ENCODE measurements at regions not wholly inside any gene's neighbourhood (a gene's known extent, or its start where the extent isn't known, plus 50 kb on each side); places are given as distances from the start of the nearest gene placed in this dataset.
A peak's percentile ranks its signal among the peaks of the same experiment; 100 is the strongest.

DNA sequence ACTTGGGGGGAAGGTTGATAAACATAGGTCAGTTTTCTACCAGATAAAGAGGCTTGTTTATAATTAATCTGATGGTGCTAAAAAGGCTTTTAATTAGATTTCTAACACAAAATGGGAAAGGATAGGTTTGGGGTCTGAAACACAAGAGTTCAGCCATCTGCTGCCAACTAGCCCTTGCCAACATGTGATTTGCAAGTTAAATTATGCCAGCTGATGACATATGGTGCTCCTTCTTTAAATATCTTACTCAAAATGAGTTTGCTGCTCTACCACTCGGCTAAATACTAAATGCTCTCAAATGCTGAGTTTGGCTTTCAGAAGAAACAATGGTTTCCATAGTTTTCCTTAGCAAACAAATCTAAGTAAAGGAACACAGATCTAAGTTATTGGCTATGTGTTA lies 557.8 kb upstream of the CCDC54 start:
- peaks cover 8% of the 10 kb centered on the region for H3K9me3 Mint-ChIP-seq (ENCODE audit: unreplicated experiment)
- H3K4me3 Mint-ChIP-seq (ENCODE audit: unreplicated experiment) = peak overlapping the region; percentile 52
- H3K4me1 Mint-ChIP-seq (ENCODE audit: low read depth, unreplicated experiment) = peaks cover 27% of the 10 kb centered on the region
- no peaks in the 10 kb centered on the region for H3K36me3 Mint-ChIP-seq (ENCODE audit: unreplicated experiment)
- TF ChIP-seq CTCF (IDR thresholded peaks at IDR 0.05; ENCODE audit: partially characterized antibody, unreplicated experiment) = no peak
- peaks cover 5% of the 10 kb centered on the region for H3K27me3 Mint-ChIP-seq (ENCODE audit: unreplicated experiment)
- no peak for DNase-seq
- H3K27ac Mint-ChIP-seq (ENCODE audit: unreplicated experiment) = peak overlapping the region; percentile 87

- H3K4me3 Mint-ChIP-seq (ENCODE audit: unreplicated experiment) = no peak overlapping the region
- no peak for TF ChIP-seq CTCF (IDR thresholded peaks at IDR 0.05; ENCODE audit: partially characterized antibody, unreplicated experiment)
- H3K36me3 Mint-ChIP-seq (ENCODE audit: unreplicated experiment) = no peaks in the 10 kb centered on the region
- peaks cover 33% of the 10 kb centered on the region for H3K4me1 Mint-ChIP-seq (ENCODE audit: low read depth, unreplicated experiment)
- peaks cover 8% of the 10 kb centered on the region for H3K9me3 Mint-ChIP-seq (ENCODE audit: unreplicated experiment)
- H3K27ac Mint-ChIP-seq (ENCODE audit: unreplicated experiment) = peak overlapping the region; percentile 67
- peak; percentile 31 for DNase-seq
- peaks cover 5% of the 10 kb centered on the region for H3K27me3 Mint-ChIP-seq (ENCODE audit: unreplicated experiment)
These were observed 556.4 kb upstream of the CCDC54 start for GRCh38 chr3:106820726-106821362.

GRCh38 chr3:106821801-106822200 lies 555.4 kb upstream of the CCDC54 start:
- Mint-ChIP-seq H3K27me3 (ENCODE audit: unreplicated experiment) (peaks cover 5% of the 10 kb centered on the region), H3K9me3 (ENCODE audit: unreplicated experiment) (peaks cover 8% of the 10 kb centered on the region), H3K4me3 (ENCODE audit: unreplicated experiment) (no peak overlapping the region), H3K36me3 (ENCODE audit: unreplicated experiment) (no peaks in the 10 kb centered on the region), H3K4me1 (ENCODE audit: low read depth, unreplicated experiment) (peaks cover 33% of the 10 kb centered on the region), H3K27ac (ENCODE audit: unreplicated experiment) (no peak overlapping the region)
- DNase-seq = no peak
- no peak for TF ChIP-seq CTCF (IDR thresholded peaks at IDR 0.05; ENCODE audit: partially characterized antibody, unreplicated experiment)

DNA sequence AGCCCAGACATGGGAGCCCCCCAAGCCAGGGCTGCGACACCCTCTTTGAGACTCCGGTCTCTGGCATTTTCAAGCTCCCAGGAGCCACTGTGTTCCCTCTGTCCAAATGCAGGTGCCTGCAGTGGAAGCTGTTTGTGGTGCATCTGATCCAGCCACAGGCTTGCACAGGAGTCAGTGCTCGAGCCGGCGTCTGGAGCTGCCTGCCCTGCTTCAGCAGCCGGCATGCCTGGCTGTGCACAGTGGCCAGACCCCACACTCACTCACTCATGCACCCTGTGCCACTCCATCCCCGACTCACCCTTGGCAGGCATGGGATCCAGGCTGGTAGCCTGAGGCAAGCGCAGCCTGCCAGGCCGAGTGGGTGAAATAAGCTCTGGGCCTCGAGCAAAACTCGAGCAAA lies 555.0 kb upstream of the CCDC54 start:
- TF ChIP-seq CTCF (IDR thresholded peaks at IDR 0.05; ENCODE audit: partially characterized antibody, unreplicated experiment) = no peak
- no peaks in the 10 kb centered on the region for H3K36me3 Mint-ChIP-seq (ENCODE audit: unreplicated experiment)

GRCh38 chr3:106823701-106824100 lies 553.5 kb upstream of the CCDC54 start:
- Mint-ChIP-seq H3K27me3 (ENCODE audit: unreplicated experiment) (peaks cover 5% of the 10 kb centered on the region), H3K36me3 (ENCODE audit: unreplicated experiment) (no peaks in the 10 kb centered on the region), H3K9me3 (ENCODE audit: unreplicated experiment) (peaks cover 8% of the 10 kb centered on the region), H3K27ac (ENCODE audit: unreplicated experiment) (peak overlapping the region; percentile 18), H3K4me3 (ENCODE audit: unreplicated experiment) (no peak overlapping the region), H3K4me1 (ENCODE audit: low read depth, unreplicated experiment) (peaks cover 30% of the 10 kb centered on the region)
- no peak for TF ChIP-seq CTCF (IDR thresholded peaks at IDR 0.05; ENCODE audit: partially characterized antibody, unreplicated experiment)
- no peak for DNase-seq

More for the DNA sequence above, 555.0 kb upstream of the CCDC54 start:
- H3K27ac Mint-ChIP-seq (ENCODE audit: unreplicated experiment) = no peak overlapping the region
- peaks cover 5% of the 10 kb centered on the region for H3K27me3 Mint-ChIP-seq (ENCODE audit: unreplicated experiment)
- peaks cover 8% of the 10 kb centered on the region for H3K9me3 Mint-ChIP-seq (ENCODE audit: unreplicated experiment)
- H3K4me1 Mint-ChIP-seq (ENCODE audit: low read depth, unreplicated experiment) = peaks cover 33% of the 10 kb centered on the region
- no peak overlapping the region for H3K4me3 Mint-ChIP-seq (ENCODE audit: unreplicated experiment)
- DNase-seq = no peak

All from glutamatergic neuron (in vitro differentiated cells).